ENCODE measurements at regions not wholly inside any gene's neighbourhood (a gene's known extent, or its start where the extent isn't known, plus 50 kb on each side); places are given as distances from the start of the nearest gene placed in this dataset.

- no peaks in the 10 kb centered on the region for H3K36me3 ChIP-seq (ENCODE audit: control insufficient read depth, insufficient read depth, low read length)
Observed at GRCh38 chr1:219472596-219472995, 140.3 kb downstream of the ZC3H11B start.

GRCh38 chr1:219467524-219467923 is 145.4 kb downstream of the ZC3H11B start:
- no peaks in the 10 kb centered on the region for H3K36me3 ChIP-seq (ENCODE audit: control insufficient read depth, insufficient read depth, low read length)

More at GRCh38 chr1:219472596-219472995, 140.3 kb downstream of the ZC3H11B start:
- no peak for DNase-seq (ENCODE audit: extremely low read depth, insufficient read length)
- H3K27me3 ChIP-seq (replicated peaks; ENCODE audit: control insufficient read depth, insufficient read depth, low read length): no peaks in the 10 kb centered on the region
- TF ChIP-seq CTCF (IDR thresholded peaks at IDR 0.05; ENCODE audit: insufficient read depth, low read length, poor library complexity, severe bottlenecking): no peak
- H3K4me3 ChIP-seq (replicated peaks; ENCODE audit: low read depth, low read length): no peak overlapping the region

GRCh38 chr1:219466766-219467165 is 146.1 kb downstream of the ZC3H11B start:
- TF ChIP-seq CTCF (IDR thresholded peaks at IDR 0.05; ENCODE audit: insufficient read depth, low read length, poor library complexity, severe bottlenecking): no peak

More at GRCh38 chr1:219467524-219467923, 145.4 kb downstream of the ZC3H11B start:
- TF ChIP-seq CTCF (IDR thresholded peaks at IDR 0.05; ENCODE audit: insufficient read depth, low read length, poor library complexity, severe bottlenecking): no peak
- H3K27me3 ChIP-seq (replicated peaks; ENCODE audit: control insufficient read depth, insufficient read depth, low read length): no peaks in the 10 kb centered on the region
- DNase-seq (ENCODE audit: extremely low read depth, insufficient read length): no peak
- no peak overlapping the region for H3K4me3 ChIP-seq (replicated peaks; ENCODE audit: low read depth, low read length)

GRCh38 chr1:219465212-219466093 is 147.5 kb downstream of the ZC3H11B start:
- H3K4me3 ChIP-seq (replicated peaks; ENCODE audit: low read depth, low read length): no peak overlapping the region
- DNase-seq (ENCODE audit: extremely low read depth, insufficient read length): peak; percentile 59
- no peaks in the 10 kb centered on the region for H3K27me3 ChIP-seq (replicated peaks; ENCODE audit: control insufficient read depth, insufficient read depth, low read length)
- no peaks in the 10 kb centered on the region for H3K36me3 ChIP-seq (ENCODE audit: control insufficient read depth, insufficient read depth, low read length)
- no peak for TF ChIP-seq CTCF (IDR thresholded peaks at IDR 0.05; ENCODE audit: insufficient read depth, low read length, poor library complexity, severe bottlenecking)

More at GRCh38 chr1:219466766-219467165, 146.1 kb downstream of the ZC3H11B start:
- no peak overlapping the region for H3K4me3 ChIP-seq (replicated peaks; ENCODE audit: low read depth, low read length)
- no peaks in the 10 kb centered on the region for H3K27me3 ChIP-seq (replicated peaks; ENCODE audit: control insufficient read depth, insufficient read depth, low read length)
- no peak for DNase-seq (ENCODE audit: extremely low read depth, insufficient read length)
- H3K36me3 ChIP-seq (ENCODE audit: control insufficient read depth, insufficient read depth, low read length): no peaks in the 10 kb centered on the region

- DNase-seq (ENCODE audit: extremely low read depth, insufficient read length): no peak
- Histone ChIP-seq H3K36me3 (ENCODE audit: control insufficient read depth, insufficient read depth, low read length) (no peaks in the 10 kb centered on the region), H3K27me3 (replicated peaks; ENCODE audit: control insufficient read depth, insufficient read depth, low read length) (no peaks in the 10 kb centered on the region), H3K4me3 (replicated peaks; ENCODE audit: low read depth, low read length) (no peak overlapping the region)
- TF ChIP-seq CTCF (IDR thresholded peaks at IDR 0.05; ENCODE audit: insufficient read depth, low read length, poor library complexity, severe bottlenecking): no peak
Observed at GRCh38 chr1:219463636-219464035, 149.3 kb downstream of the ZC3H11B start.

Data from GM06990 (cell line).